OCI-LY1 (cell line): ENCODE measurements at regions not wholly inside any gene's neighbourhood (a gene's known extent, or its start where the extent isn't known, plus 50 kb on each side); places are given as distances from the start of the nearest gene placed in this dataset.

Experiments used
- CTCF ChIP-seq: fragments of 200-600 bp; sonication (generic), shearing (Covaris generic); IDR thresholded peaks from 2 replicates; pipeline ENCODE4 v1.5.1; 2017; ENCODE audit warnings: mild to moderate bottlenecking, antibody characterized with exemption, low read length, moderate library complexity, mixed read lengths
- EZH2 ChIP-seq: fragments of 200-600 bp; sonication (generic), shearing (Covaris generic); IDR thresholded peaks from 2 replicates; pipeline ENCODE4 v1.8.0; 2017; ENCODE audit warnings: borderline replicate concordance, mixed run types, mild to moderate bottlenecking, antibody characterized with exemption, low read length, moderate library complexity, mixed read lengths

- TF ChIP-seq EZH2 = no peak
- no peak for TF ChIP-seq CTCF
These were observed 537.6 kb downstream of the CETN3 start for GRCh38 chr5:89871906-89872305.
